ENCODE measurements at regions not wholly inside any gene's neighbourhood (a gene's known extent, or its start where the extent isn't known, plus 50 kb on each side); places are given as distances from the start of the nearest gene placed in this dataset.

DNA sequence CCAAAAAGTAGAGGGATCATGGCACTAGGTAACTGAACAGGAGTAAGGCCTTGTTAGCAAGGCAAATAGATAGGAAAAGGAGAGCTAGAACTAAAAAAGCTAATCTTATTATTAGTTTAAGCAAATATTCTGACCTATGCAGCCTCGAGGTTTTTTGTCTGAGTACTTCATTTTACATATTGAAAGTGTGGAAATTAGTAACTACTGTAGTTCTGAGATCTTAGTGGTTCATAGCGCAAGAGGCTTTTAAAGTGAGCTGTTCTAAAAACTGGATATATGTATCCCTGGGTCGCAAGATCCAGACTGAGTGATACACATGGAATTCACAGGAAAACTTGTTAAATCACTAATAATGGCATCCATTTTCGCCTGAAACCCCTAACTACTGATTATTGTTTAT is 411.0 kb upstream of the SOX5 start:
- H3K27me3 ChIP-seq (ENCODE audit: control insufficient read depth, insufficient read depth, low read length), result no peaks in the 10 kb centered on the region
- no peak for FAIRE-seq
- intact Hi-C loops (cut with DNase I), result no loop called here

DNA sequence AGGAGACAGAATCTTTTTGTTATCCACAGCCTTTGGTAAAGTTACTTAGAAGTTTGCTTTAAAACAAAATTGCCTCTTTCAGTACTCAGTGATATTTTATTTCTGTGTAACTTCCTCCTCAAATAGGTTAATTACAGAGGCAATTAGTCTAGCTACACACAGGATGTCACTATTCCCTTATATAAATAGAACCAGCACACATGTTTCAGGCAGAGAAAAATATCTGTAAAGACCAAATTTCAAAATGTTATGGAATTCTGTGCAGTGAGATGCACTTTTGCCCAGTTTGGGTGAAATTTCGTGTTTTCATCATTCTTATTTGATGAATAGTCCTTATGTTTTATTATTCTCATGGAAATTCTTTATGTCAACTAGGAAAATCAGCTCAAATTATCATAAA is 410.6 kb upstream of the SOX5 start:
- TF ChIP-seq, protein P1, sequence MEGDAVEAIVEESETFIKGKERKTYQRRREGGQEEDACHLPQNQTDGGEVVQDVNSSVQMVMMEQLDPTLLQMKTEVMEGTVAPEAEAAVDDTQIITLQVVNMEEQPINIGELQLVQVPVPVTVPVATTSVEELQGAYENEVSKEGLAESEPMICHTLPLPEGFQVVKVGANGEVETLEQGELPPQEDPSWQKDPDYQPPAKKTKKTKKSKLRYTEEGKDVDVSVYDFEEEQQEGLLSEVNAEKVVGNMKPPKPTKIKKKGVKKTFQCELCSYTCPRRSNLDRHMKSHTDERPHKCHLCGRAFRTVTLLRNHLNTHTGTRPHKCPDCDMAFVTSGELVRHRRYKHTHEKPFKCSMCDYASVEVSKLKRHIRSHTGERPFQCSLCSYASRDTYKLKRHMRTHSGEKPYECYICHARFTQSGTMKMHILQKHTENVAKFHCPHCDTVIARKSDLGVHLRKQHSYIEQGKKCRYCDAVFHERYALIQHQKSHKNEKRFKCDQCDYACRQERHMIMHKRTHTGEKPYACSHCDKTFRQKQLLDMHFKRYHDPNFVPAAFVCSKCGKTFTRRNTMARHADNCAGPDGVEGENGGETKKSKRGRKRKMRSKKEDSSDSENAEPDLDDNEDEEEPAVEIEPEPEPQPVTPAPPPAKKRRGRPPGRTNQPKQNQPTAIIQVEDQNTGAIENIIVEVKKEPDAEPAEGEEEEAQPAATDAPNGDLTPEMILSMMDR (IDR thresholded peaks at IDR 0.05; ENCODE audit: borderline replicate concordance, extremely low read depth, insufficient read depth), result no peak
- DNase-seq, result peak in 1 of 5 donors; percentile 18
- Histone ChIP-seq H3K4me3 (ENCODE audit: low read length in 3 of 3) (no peak overlapping the region), H3K9ac (ENCODE audit: low read length in 3 of 3) (no peak overlapping the region), H3K4me1 (ENCODE audit: control insufficient read depth in 2 of 3, insufficient read depth in 2 of 3, low read depth in 1 of 3, low read length in 3 of 3) (no peaks in the 10 kb centered on the region), H3K27me3 (ENCODE audit: control insufficient read depth, insufficient read depth, low read length) (no peaks in the 10 kb centered on the region), H3K36me3 (ENCODE audit: control insufficient read depth in 2 of 3, insufficient read depth in 3 of 3, low read length in 3 of 3) (no peaks in the 10 kb centered on the region), H3K27ac (ENCODE audit: low read depth in 2 of 2, low read length in 2 of 2) (no peak overlapping the region), H3K9me3 (ENCODE audit: control insufficient read depth in 2 of 3, insufficient read depth in 1 of 3, low read length in 3 of 3) (no peaks in the 10 kb centered on the region)
- FAIRE-seq, result no peak
- intact Hi-C loops (cut with DNase I), result no loop called here

More for the DNA sequence above, 411.0 kb upstream of the SOX5 start:
- H3K9me3 ChIP-seq (ENCODE audit: control insufficient read depth in 2 of 3, insufficient read depth in 1 of 3, low read length in 3 of 3), result no peaks in the 10 kb centered on the region
- TF ChIP-seq, protein P1 (IDR thresholded peaks at IDR 0.05; ENCODE audit: borderline replicate concordance, extremely low read depth, insufficient read depth), result no peak
- H3K27ac ChIP-seq (ENCODE audit: low read depth in 2 of 2, low read length in 2 of 2), result no peak overlapping the region
- H3K9ac ChIP-seq (ENCODE audit: low read length in 3 of 3), result no peak overlapping the region
- H3K36me3 ChIP-seq (ENCODE audit: control insufficient read depth in 2 of 3, insufficient read depth in 3 of 3, low read length in 3 of 3), result no peaks in the 10 kb centered on the region
- no peak overlapping the region for H3K4me3 ChIP-seq (ENCODE audit: low read length in 3 of 3)
- no peak for DNase-seq
- H3K4me1 ChIP-seq (ENCODE audit: control insufficient read depth in 2 of 3, insufficient read depth in 2 of 3, low read depth in 1 of 3, low read length in 3 of 3), result no peaks in the 10 kb centered on the region

DNA sequence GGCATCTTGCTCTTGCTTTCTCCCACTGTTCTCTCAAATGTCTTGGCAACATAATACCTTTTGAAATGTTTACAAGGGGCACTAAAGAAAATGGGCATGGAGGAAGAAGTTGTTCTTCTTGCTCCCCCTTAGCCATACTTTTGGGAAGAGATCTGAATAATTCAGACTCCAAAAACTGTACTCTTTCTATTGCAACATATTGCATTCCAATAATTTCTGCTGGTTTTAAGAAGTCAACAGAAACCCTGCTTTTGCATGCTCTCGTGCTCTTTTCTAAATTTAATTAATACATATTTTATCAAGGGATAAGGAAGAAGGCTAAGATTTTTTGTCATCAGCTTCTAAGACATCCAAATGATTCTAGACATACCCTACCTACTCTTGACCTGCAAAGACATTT is 409.9 kb upstream of the SOX5 start:
- TF ChIP-seq, protein P1 (IDR thresholded peaks at IDR 0.05; ENCODE audit: borderline replicate concordance, extremely low read depth, insufficient read depth), result no peak
- FAIRE-seq, result no peak
- no peaks in the 10 kb centered on the region for H3K27me3 ChIP-seq (ENCODE audit: control insufficient read depth, insufficient read depth, low read length)

DNA sequence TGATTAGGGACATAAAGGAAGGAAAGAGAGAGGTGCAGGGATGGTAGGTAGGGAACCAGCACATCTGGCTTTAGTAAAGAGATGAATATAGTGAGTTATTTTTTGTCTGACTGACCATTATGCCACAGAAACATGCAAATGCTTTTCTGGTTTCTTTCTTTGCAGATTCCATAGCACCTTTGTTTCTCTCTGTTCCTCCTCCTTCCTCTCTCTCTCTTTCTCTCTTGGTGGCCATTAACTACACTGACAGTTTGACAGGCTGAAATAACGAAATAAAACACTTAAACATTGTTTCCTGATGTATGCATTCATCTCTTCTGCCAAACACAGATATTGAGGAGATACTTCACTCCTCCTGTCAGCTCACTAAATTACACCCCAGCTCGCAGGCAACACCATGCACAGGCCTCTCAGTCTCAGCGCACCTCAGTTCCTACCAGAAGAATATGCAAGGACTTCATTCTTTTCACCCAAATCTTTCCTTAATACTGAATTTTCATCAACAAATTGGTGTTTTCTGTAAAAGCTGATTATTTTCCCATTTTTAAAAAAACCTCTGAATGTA is 406.9 kb upstream of the SOX5 start:
- H3K36me3 ChIP-seq (ENCODE audit: control insufficient read depth in 2 of 3, insufficient read depth in 3 of 3, low read length in 3 of 3), result no peaks in the 10 kb centered on the region
- H3K9ac ChIP-seq (ENCODE audit: low read length in 3 of 3), result no peak overlapping the region
- TF ChIP-seq, protein P1 (IDR thresholded peaks at IDR 0.05; ENCODE audit: borderline replicate concordance, extremely low read depth, insufficient read depth), result no peak
- intact Hi-C loops (cut with DNase I), result no loop called here
- H3K4me1 ChIP-seq (ENCODE audit: control insufficient read depth in 2 of 3, insufficient read depth in 2 of 3, low read depth in 1 of 3, low read length in 3 of 3), result no peaks in the 10 kb centered on the region
- DNase-seq (no peak), FAIRE-seq (no peak)
- no peak overlapping the region for H3K27ac ChIP-seq (ENCODE audit: low read depth in 2 of 2, low read length in 2 of 2)
- no peak overlapping the region for H3K4me3 ChIP-seq (ENCODE audit: low read length in 3 of 3)
- H3K27me3 ChIP-seq (ENCODE audit: control insufficient read depth, insufficient read depth, low read length), result no peaks in the 10 kb centered on the region
- H3K9me3 ChIP-seq (ENCODE audit: control insufficient read depth in 2 of 3, insufficient read depth in 1 of 3, low read length in 3 of 3), result no peaks in the 10 kb centered on the region

More for the DNA sequence above, 409.9 kb upstream of the SOX5 start:
- Histone ChIP-seq H3K27ac (ENCODE audit: low read depth in 2 of 2, low read length in 2 of 2) (no peak overlapping the region), H3K36me3 (ENCODE audit: control insufficient read depth in 2 of 3, insufficient read depth in 3 of 3, low read length in 3 of 3) (no peaks in the 10 kb centered on the region), H3K4me3 (ENCODE audit: low read length in 3 of 3) (no peak overlapping the region), H3K9ac (ENCODE audit: low read length in 3 of 3) (no peak overlapping the region), H3K9me3 (ENCODE audit: control insufficient read depth in 2 of 3, insufficient read depth in 1 of 3, low read length in 3 of 3) (no peaks in the 10 kb centered on the region), H3K4me1 (ENCODE audit: control insufficient read depth in 2 of 3, insufficient read depth in 2 of 3, low read depth in 1 of 3, low read length in 3 of 3) (no peaks in the 10 kb centered on the region)
- intact Hi-C loops (cut with DNase I), result no loop called here
- DNase-seq, result no peak

Data from kidney (tissue), 13 donors.